ENCODE measurements at regions not wholly inside any gene's neighbourhood (a gene's known extent, or its start where the extent isn't known, plus 50 kb on each side); places are given as distances from the start of the nearest gene placed in this dataset.
"Not testable (repeated sequence)": the region's sequence is repeated elsewhere in the genome, so short reads cannot be mapped to it uniquely, and the experiment has no call there.

DNA sequence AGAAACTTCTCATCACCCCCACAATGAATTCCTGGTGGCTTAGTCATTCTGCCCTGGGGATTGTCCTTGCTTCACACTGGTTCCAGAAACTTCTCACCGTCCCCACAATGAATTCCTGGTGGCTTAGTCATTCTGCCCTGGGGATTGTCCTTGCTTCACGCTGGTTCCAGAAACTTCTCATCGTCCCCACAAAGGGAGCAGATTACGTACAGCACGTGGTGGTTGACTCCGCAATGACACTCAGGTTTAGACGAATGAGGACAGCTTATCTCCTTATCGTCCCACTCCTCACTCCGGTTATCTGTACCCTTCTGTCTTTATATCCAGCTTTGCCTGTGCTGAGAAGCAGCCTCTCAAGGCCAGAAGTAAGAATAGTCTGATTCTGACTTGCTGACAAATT is 273.4 kb downstream of the ASMT start:
- H3K79me2 ChIP-seq (ENCODE audit: control insufficient read depth in 1 of 2, insufficient read depth in 2 of 2, low read length in 2 of 2); FAIRE-seq; H2BK5ac ChIP-seq (ENCODE audit: low read depth, low read length); H2BK20ac ChIP-seq (ENCODE audit: low read length); H3K27me3 ChIP-seq (replicated peaks in 1 of 4; ENCODE audit: control insufficient read depth in 3 of 4, extremely low read depth in 1 of 4, insufficient read depth in 3 of 4, low read length in 3 of 4); POLR2A ChIA-PET (ENCODE audit: partially characterized antibody); H2BK120ac ChIP-seq (replicated peaks; ENCODE audit: low read depth, low read length); H2BK15ac ChIP-seq (ENCODE audit: low read length); CTCF ChIA-PET (ENCODE audit: partially characterized antibody); H3K4ac ChIP-seq (replicated peaks; ENCODE audit: insufficient read length, low read depth, low read length); H4K5ac ChIP-seq (ENCODE audit: insufficient read length, low read depth, low read length); H2AK5ac ChIP-seq (ENCODE audit: low read depth, low read length); H2AFZ ChIP-seq (ENCODE audit: low read length); H3K14ac ChIP-seq (ENCODE audit: insufficient read length); H3K27ac ChIP-seq (ENCODE audit: low read depth, low read length); H4K8ac ChIP-seq (ENCODE audit: extremely low read depth, insufficient read depth, low read length); H4K20me1 ChIP-seq (replicated peaks in 1 of 2; ENCODE audit: control insufficient read depth in 1 of 2, insufficient read depth in 2 of 2, low read length in 2 of 2); H3K9me3 ChIP-seq (ENCODE audit: insufficient read depth in 2 of 2, low read depth in 1 of 2, low read length in 1 of 2); H3K4me1 ChIP-seq (replicated peaks in 1 of 4; ENCODE audit: control insufficient read depth in 3 of 4, insufficient read depth in 4 of 4, low read length in 3 of 4); H3K18ac ChIP-seq (ENCODE audit: extremely low read depth, low read length); H3K4me2 ChIP-seq (ENCODE audit: insufficient read depth in 1 of 2, low read depth in 2 of 2, low read length in 2 of 2); H3K23me2 ChIP-seq (ENCODE audit: low read depth, low read length); DNase-seq (ENCODE audit: low read depth in 1 of 2, low spot score in 2 of 2); H3K79me1 ChIP-seq (ENCODE audit: low read depth, low read length); H3K9ac ChIP-seq (replicated peaks in 1 of 4; ENCODE audit: extremely low read depth in 1 of 4, low read depth in 3 of 4, low read length in 3 of 4); H3K36me3 ChIP-seq (ENCODE audit: control insufficient read depth in 2 of 4, insufficient read depth in 4 of 4, low read length in 3 of 4); H3K23ac ChIP-seq (ENCODE audit: insufficient read length); H3K56ac ChIP-seq (replicated peaks; ENCODE audit: insufficient read length, low read depth, low read length); H3K4me3 ChIP-seq (ENCODE audit: extremely low read depth in 1 of 4, insufficient read depth in 2 of 4, low read depth in 3 of 4, low read length in 4 of 4); H4K91ac ChIP-seq (replicated peaks; ENCODE audit: insufficient read length, low read length): not testable (repeated sequence)
- 94% methylated on average over 8 of the region's 9 CpGs; no CpG with 5 or more reads in 1 of the 2 experiments for WGBS, 2 experiments (ENCODE audit: extremely low coverage in 1 of 2, insufficient coverage in 1 of 2, insufficient read length in 1 of 2, insufficient replicate concordance in 2 of 2, low coverage in 1 of 2, low lambda C conversion rate in 2 of 2, missing lambda C conversion rate in 1 of 2)
- 0 out of 2 replicates have a peak overlapping the region, but pooled peaks have one; percentile 5 for H2BK12ac ChIP-seq (ENCODE audit: low read depth, low read length)

Data from H1 (cell line).